H1 (cell line): ENCODE measurements at regions not wholly inside any gene's neighbourhood (a gene's known extent, or its start where the extent isn't known, plus 50 kb on each side); places are given as distances from the start of the nearest gene placed in this dataset.
A peak's percentile ranks its signal among the peaks of the same experiment; 100 is the strongest.

ENCODE experiments used
- CTCF ChIA-PET: fragments of 300-600 bp; sonication (Branson Sonifier 250); formaldehyde crosslinking; loops from one replicate; lab custom pipeline; 2021; ENCODE audit not compliant: partially characterized antibody; lab: Charles Lee
- POLR2A ChIA-PET: fragments of 300-600 bp; sonication (Branson Sonifier 250); formaldehyde crosslinking; loops from one replicate; lab custom pipeline; 2021; ENCODE audit warnings: inconsistent platforms; ENCODE audit not compliant: partially characterized antibody; lab: Charles Lee
- DNase-seq, 2 experiments: peaks; one replicate each; pipeline versions ENCODE4 v3.0.0 to v3.0.0-alpha.2; 2010 to 2022; ENCODE audit warnings: low spot score in 2 of 2, low read depth in 1 of 2, mixed read lengths in 1 of 2
- FAIRE-seq: peaks from 2 replicates; lab custom pipeline; 2011; peaks lifted over from hg19 to GRCh38; lab: Jason Lieb, UNC
- H2AFZ ChIP-seq: 2 replicates; pipeline ENCODE4 v1.8.1; 2012; ENCODE audit warnings: low read length, inconsistent platforms
- H2AK5ac ChIP-seq: 2 replicates; pipeline ENCODE4 v1.6.1; 2013; ENCODE audit warnings: low read depth, low read length
- H2BK120ac ChIP-seq: replicated peaks from 2 replicates; pipeline ENCODE3; 2013; ENCODE audit warnings: low read depth, low read length, inconsistent platforms
- H2BK12ac ChIP-seq: 2 replicates; pipeline ENCODE4 v1.6.1; 2013; ENCODE audit warnings: low read depth, low read length
- H2BK15ac ChIP-seq: 2 replicates; pipeline ENCODE4 v1.6.1; 2013; ENCODE audit warnings: low read length
- H2BK20ac ChIP-seq: 2 replicates; pipeline ENCODE4 v1.6.1; 2013; ENCODE audit warnings: low read length
- H2BK5ac ChIP-seq: 2 replicates; pipeline ENCODE4 v1.6.1; 2013; ENCODE audit warnings: low read depth, low read length
- H3K14ac ChIP-seq: 2 replicates; pipeline ENCODE4 v1.6.1; 2013; ENCODE audit warnings: inconsistent platforms; ENCODE audit not compliant: insufficient read length
- H3K18ac ChIP-seq: 2 replicates; pipeline ENCODE4 v1.6.1; 2013; ENCODE audit warnings: low read length; ENCODE audit errors: extremely low read depth
- H3K23ac ChIP-seq: 2 replicates; pipeline ENCODE4 v1.6.1; 2013; ENCODE audit warnings: inconsistent platforms; ENCODE audit not compliant: insufficient read length
- H3K23me2 ChIP-seq: 2 replicates; pipeline ENCODE4 v1.6.1; 2013; ENCODE audit warnings: low read depth, low read length
- H3K27ac ChIP-seq: 2 replicates; pipeline ENCODE4 v1.6.1; 2011; ENCODE audit warnings: low read depth, low read length, inconsistent platforms
- H3K27me3 ChIP-seq, 4 experiments: replicated peaks in 1 of 4; 1 replicate in 1 of 4; 2 replicates in 3 of 4; pipeline versions ENCODE4 v1.6.1 to v1.8.1; 2011 to 2013; ENCODE audit warnings: low read length in 3 of 4, mild to moderate bottlenecking in 3 of 4, inconsistent platforms in 2 of 4, mixed read lengths in 2 of 4, moderate library complexity in 1 of 4; ENCODE audit not compliant: control insufficient read depth in 3 of 4, insufficient read depth in 3 of 4; ENCODE audit errors: extremely low read depth in 1 of 4
- H3K36me3 ChIP-seq, 4 experiments: 2 replicates each; pipeline versions ENCODE4 v1.6.1 to v1.8.1; 2011 to 2013; ENCODE audit warnings: mild to moderate bottlenecking in 4 of 4, low read length in 3 of 4, moderate library complexity in 2 of 4, control low read depth in 1 of 4, inconsistent platforms in 1 of 4; ENCODE audit not compliant: insufficient read depth in 4 of 4, control insufficient read depth in 2 of 4
- H3K4ac ChIP-seq: replicated peaks from 2 replicates; pipeline ENCODE3; 2013; ENCODE audit warnings: low read length, low read depth, mixed read lengths, inconsistent platforms; ENCODE audit not compliant: insufficient read length
- H3K4me1 ChIP-seq, 4 experiments: replicated peaks in 1 of 4; 1 replicate in 1 of 4; 2 replicates in 3 of 4; pipeline versions ENCODE4 v1.6.1 to v1.8.1; 2011 to 2013; ENCODE audit warnings: low read length in 3 of 4, inconsistent platforms in 2 of 4, mixed read lengths in 1 of 4; ENCODE audit not compliant: insufficient read depth in 4 of 4, control insufficient read depth in 3 of 4
- H3K4me2 ChIP-seq, 2 experiments: 2 replicates each; pipeline versions ENCODE4 v1.6.1 to v1.8.1; 2011 to 2013; ENCODE audit warnings: low read depth in 2 of 2, low read length in 2 of 2, control low read depth in 1 of 2, inconsistent platforms in 1 of 2, mild to moderate bottlenecking in 1 of 2; ENCODE audit not compliant: insufficient read depth in 1 of 2
- H3K4me3 ChIP-seq, 4 experiments: fragments of 200-600, 300-600 bp in 1 of 4; sonication (generic), shearing (Covaris generic), sonication (Bioruptor Twin) in 1 of 4; 2 replicates each; pipeline versions ENCODE4 v1.5.1 to v1.8.1; 2011 to 2016; ENCODE audit warnings: low read length in 4 of 4, low read depth in 3 of 4, control low read depth in 2 of 4, inconsistent platforms in 2 of 4, mild to moderate bottlenecking in 2 of 4, mixed read lengths in 1 of 4, moderate library complexity in 1 of 4; ENCODE audit not compliant: insufficient read depth in 2 of 4; ENCODE audit errors: extremely low read depth in 1 of 4
- H3K56ac ChIP-seq: replicated peaks from 2 replicates; pipeline ENCODE3; 2013; ENCODE audit warnings: low read depth, mild to moderate bottlenecking, mixed read lengths, low read length, inconsistent platforms; ENCODE audit not compliant: insufficient read length
- H3K79me1 ChIP-seq: 2 replicates; pipeline ENCODE4 v1.6.1; 2013; ENCODE audit warnings: low read depth, low read length, control low read depth
- H3K79me2 ChIP-seq, 2 experiments: 2 replicates each; pipeline versions ENCODE4 v1.6.1 to v1.8.1; 2012 to 2013; ENCODE audit warnings: low read length in 2 of 2, mild to moderate bottlenecking in 2 of 2, inconsistent platforms in 1 of 2; ENCODE audit not compliant: insufficient read depth in 2 of 2, control insufficient read depth in 1 of 2
- H3K9ac ChIP-seq, 4 experiments: replicated peaks in 1 of 4; 1 replicate in 1 of 4; 2 replicates in 3 of 4; pipeline versions ENCODE4 v1.6.1 to v1.8.1; 2011 to 2013; ENCODE audit warnings: low read depth in 3 of 4, low read length in 3 of 4, control low read depth in 2 of 4, mild to moderate bottlenecking in 2 of 4, moderate library complexity in 2 of 4, inconsistent platforms in 1 of 4; ENCODE audit errors: extremely low read depth in 1 of 4
- H3K9me3 ChIP-seq, 2 experiments: 2 replicates each; pipeline versions ENCODE4 v1.6.1 to v1.8.1; 2012 to 2013; ENCODE audit warnings: mild to moderate bottlenecking in 2 of 2, moderate library complexity in 2 of 2, control low read depth in 1 of 2, inconsistent platforms in 1 of 2, low read depth in 1 of 2, low read length in 1 of 2, mixed read lengths in 1 of 2; ENCODE audit not compliant: insufficient read depth in 2 of 2
- H4K20me1 ChIP-seq, 2 experiments: replicated peaks in 1 of 2; 2 replicates each; pipeline versions ENCODE3 to v1.8.1; 2011 to 2013; ENCODE audit warnings: inconsistent platforms in 2 of 2, low read length in 2 of 2, mild to moderate bottlenecking in 1 of 2; ENCODE audit not compliant: insufficient read depth in 2 of 2, control insufficient read depth in 1 of 2
- H4K5ac ChIP-seq: 2 replicates; pipeline ENCODE4 v1.6.1; 2013; ENCODE audit warnings: low read length, low read depth, mixed read lengths, inconsistent platforms; ENCODE audit not compliant: insufficient read length
- H4K8ac ChIP-seq: 2 replicates; pipeline ENCODE4 v1.8.0; 2013; ENCODE audit warnings: mild to moderate bottlenecking, moderate library complexity, low read length, inconsistent platforms; ENCODE audit not compliant: insufficient read depth; ENCODE audit errors: extremely low read depth
- H4K91ac ChIP-seq: replicated peaks from 2 replicates; pipeline ENCODE3; 2013; ENCODE audit warnings: low read length, mixed read lengths, inconsistent platforms; ENCODE audit not compliant: insufficient read length
- FOSL1 ChIP-seq: IDR thresholded peaks from 2 replicates; pipeline ENCODE4 v1.6.1; 2011; ENCODE audit warnings: mild to moderate bottlenecking, low read depth, low read length, moderate library complexity; ENCODE audit not compliant: insufficient read depth
- RAD21 ChIP-seq, 2 experiments: IDR thresholded peaks in 1 of 2; conservative IDR thresholded peaks in 1 of 2; 2 replicates each; pipeline ENCODE4 v1.6.1; 2011; ENCODE audit warnings: low read depth in 2 of 2, low read length in 2 of 2, improper control_type of control experiment in 1 of 2, inconsistent platforms in 1 of 2, mild to moderate bottlenecking in 1 of 2, moderate library complexity in 1 of 2
- SIN3A ChIP-seq, 2 experiments: IDR thresholded peaks in 1 of 2; conservative IDR thresholded peaks in 1 of 2; 2 replicates each; pipeline ENCODE4 v1.6.1; 2011 to 2012; ENCODE audit warnings: low read length in 2 of 2, improper control_type of control experiment in 1 of 2, low read depth in 1 of 2, mild to moderate bottlenecking in 1 of 2
- WGBS, 2 experiments: shearing (Covaris generic) in 1 of 2; methylation state at CpG; one replicate each; pipeline versions ENCODE4 v1.1.6 to v1.1.7; 2013 to 2015; ENCODE audit warnings: low lambda C conversion rate in 2 of 2, mixed read lengths in 2 of 2, inconsistent platforms in 1 of 2, low coverage in 1 of 2, missing lambda C conversion rate in 1 of 2; ENCODE audit not compliant: insufficient replicate concordance in 2 of 2, insufficient coverage in 1 of 2, insufficient read length in 1 of 2; ENCODE audit errors: extremely low coverage in 1 of 2, missing lambda C conversion rate in 1 of 2; 5-methylcytosine and 5-hydroxymethylcytosine counted together
- TF ChIP-seq, protein P1 (sequence below), 3 experiments: IDR thresholded peaks; 1 replicate in 2 of 3; 2 replicates in 1 of 3; pipeline versions ENCODE4 v1.5.1 to v1.6.1; 2011; ENCODE audit warnings: low read length in 3 of 3, mild to moderate bottlenecking in 3 of 3, inconsistent platforms in 2 of 3, low read depth in 1 of 3, moderate library complexity in 1 of 3; ENCODE audit not compliant: insufficient read depth in 1 of 3; ENCODE audit errors: control extremely low read depth in 1 of 3

DNA sequence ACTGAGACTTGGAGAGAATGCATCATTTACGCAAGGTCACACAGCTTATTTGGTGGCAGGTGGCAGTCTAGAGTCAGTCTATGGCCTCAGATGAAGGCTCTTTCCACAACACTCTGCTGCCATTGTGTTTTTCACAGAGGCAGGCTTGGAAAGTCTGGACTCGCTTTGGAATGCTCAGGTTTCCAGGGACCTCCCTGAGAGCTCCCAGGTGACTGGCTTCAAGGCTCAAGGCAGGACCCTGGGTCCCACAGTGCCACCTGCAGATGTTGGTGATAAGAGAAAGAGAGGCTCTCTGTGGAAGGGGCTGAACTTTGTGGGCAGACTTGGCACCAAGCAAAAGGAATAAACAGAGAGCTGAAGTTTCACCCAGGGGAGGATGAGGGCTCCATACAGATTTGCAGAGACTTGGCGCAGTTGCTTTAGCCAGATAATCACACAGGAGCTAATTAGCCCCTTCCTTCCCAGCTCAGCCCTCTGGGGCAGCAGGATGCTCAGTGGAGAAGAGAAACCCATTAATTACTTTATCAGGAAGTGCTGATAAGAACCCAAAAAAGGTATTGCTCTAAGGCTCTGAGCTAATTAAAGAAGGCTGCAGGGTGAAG, 103.5 kb downstream of the LBH start:
- H2BK5ac ChIP-seq: no peak overlapping the region
- H3K36me3 ChIP-seq: no peaks in the 10 kb centered on the region
- peaks cover 3% of the 10 kb centered on the region for H3K23me2 ChIP-seq
- H3K4ac ChIP-seq: no peak overlapping the region
- FAIRE-seq (no peak), DNase-seq (no peak)
- no peak overlapping the region for H3K23ac ChIP-seq
- no peak overlapping the region for H3K9ac ChIP-seq
- H2BK12ac ChIP-seq: no peak overlapping the region
- POLR2A ChIA-PET: interaction anchor here (0.8 kb wide), 2 partner anchors 9 to 736 kb away, joined by 3 read pairs; no protein-coding TSS in a partner anchor
- no peaks in the 10 kb centered on the region; a peak in 1 of 4 replicates for H3K9me3 ChIP-seq
- no peaks in the 10 kb centered on the region for H3K27me3 ChIP-seq
- H3K4me1 ChIP-seq: peaks cover 0 to 3% (median 0%) of the 10 kb centered on the region in 4 experiments; a peak in 2 of 7 replicates
- H2BK15ac ChIP-seq: no peak overlapping the region
- no peak overlapping the region for H3K4me2 ChIP-seq
- no peak overlapping the region for H4K5ac ChIP-seq
- TF ChIP-seq, protein P1, sequence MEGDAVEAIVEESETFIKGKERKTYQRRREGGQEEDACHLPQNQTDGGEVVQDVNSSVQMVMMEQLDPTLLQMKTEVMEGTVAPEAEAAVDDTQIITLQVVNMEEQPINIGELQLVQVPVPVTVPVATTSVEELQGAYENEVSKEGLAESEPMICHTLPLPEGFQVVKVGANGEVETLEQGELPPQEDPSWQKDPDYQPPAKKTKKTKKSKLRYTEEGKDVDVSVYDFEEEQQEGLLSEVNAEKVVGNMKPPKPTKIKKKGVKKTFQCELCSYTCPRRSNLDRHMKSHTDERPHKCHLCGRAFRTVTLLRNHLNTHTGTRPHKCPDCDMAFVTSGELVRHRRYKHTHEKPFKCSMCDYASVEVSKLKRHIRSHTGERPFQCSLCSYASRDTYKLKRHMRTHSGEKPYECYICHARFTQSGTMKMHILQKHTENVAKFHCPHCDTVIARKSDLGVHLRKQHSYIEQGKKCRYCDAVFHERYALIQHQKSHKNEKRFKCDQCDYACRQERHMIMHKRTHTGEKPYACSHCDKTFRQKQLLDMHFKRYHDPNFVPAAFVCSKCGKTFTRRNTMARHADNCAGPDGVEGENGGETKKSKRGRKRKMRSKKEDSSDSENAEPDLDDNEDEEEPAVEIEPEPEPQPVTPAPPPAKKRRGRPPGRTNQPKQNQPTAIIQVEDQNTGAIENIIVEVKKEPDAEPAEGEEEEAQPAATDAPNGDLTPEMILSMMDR (IDR thresholded peaks at IDR 0.05; ENCODE audit: control extremely low read depth in 1 of 3, insufficient read depth in 1 of 3, low read depth in 1 of 3, low read length in 3 of 3): peak in 2 of 3 experiments; percentile 2 to 12; a peak in 1 of 4 replicates
- TF ChIP-seq RAD21 (IDR thresholded peaks at IDR 0.05 in 1 of 2, conservative IDR thresholded peaks at IDR 0.05 in 1 of 2; ENCODE audit: low read depth in 2 of 2, low read length in 2 of 2) (peak; percentile 19 to 26; a peak in 2 of 4 replicates), SIN3A (conservative IDR thresholded peaks at IDR 0.05 in 1 of 2, IDR thresholded peaks at IDR 0.05 in 1 of 2; ENCODE audit: low read depth in 1 of 2, low read length in 2 of 2) (no peak), FOSL1 (no peak)
- no peak overlapping the region for H2BK20ac ChIP-seq
- H3K14ac ChIP-seq: no peak overlapping the region
- H2AK5ac ChIP-seq: no peak overlapping the region
- peaks cover 0 to 3% of the 10 kb centered on the region in 2 experiments for H4K20me1 ChIP-seq
- H3K79me1 ChIP-seq: no peaks in the 10 kb centered on the region
- H4K8ac ChIP-seq: no peak overlapping the region
- no peak overlapping the region for H2AFZ ChIP-seq
- no peak overlapping the region for H3K18ac ChIP-seq
- no peak overlapping the region for H3K4me3 ChIP-seq
- no peak overlapping the region for H4K91ac ChIP-seq
- 92% methylated on average over 3 of the region's 3 CpGs; no CpG with 5 or more reads in 1 of the 2 experiments for WGBS, 2 experiments
- no peaks in the 10 kb centered on the region; a peak in 1 of 4 replicates for H3K79me2 ChIP-seq
- H3K27ac ChIP-seq: no peak overlapping the region
- no peak overlapping the region for H3K56ac ChIP-seq
- CTCF ChIA-PET: interaction anchor here (0.9 to 5.0 kb wide), 14 partner anchors 12 to 376 kb away, joined by 3 to 21 read pairs (median 4); no protein-coding TSS in a partner anchor
- no peak overlapping the region for H2BK120ac ChIP-seq
